ENCODE measurements at regions not wholly inside any gene's neighbourhood (a gene's known extent, or its start where the extent isn't known, plus 50 kb on each side); places are given as distances from the start of the nearest gene placed in this dataset.
A peak's percentile ranks its signal among the peaks of the same experiment; 100 is the strongest.

- no peak for DNase-seq (ENCODE audit: low read depth)
- H3K4me3 ChIP-seq (ENCODE audit: low read depth, low read length): no peak overlapping the region
- no peak for TF ChIP-seq CTCF (IDR thresholded peaks at IDR 0.05; ENCODE audit: insufficient read depth, low read depth, low read length)
Measured at GRCh38 chr6:113701552-113702254, 155.4 kb upstream of the MARCKS start.

GRCh38 chr6:113707194-113707593 lies 150.0 kb upstream of the MARCKS start:
- H3K4me3 ChIP-seq (ENCODE audit: low read depth, low read length): no peak overlapping the region
- TF ChIP-seq CTCF (IDR thresholded peaks at IDR 0.05; ENCODE audit: insufficient read depth, low read depth, low read length): no peak
- DNase-seq (ENCODE audit: low read depth): no peak

- no peak overlapping the region for H3K4me3 ChIP-seq (ENCODE audit: low read depth, low read length)
- no peak for DNase-seq (ENCODE audit: low read depth)
- TF ChIP-seq CTCF (IDR thresholded peaks at IDR 0.05; ENCODE audit: insufficient read depth, low read depth, low read length): no peak
Measured at GRCh38 chr6:113709936-113710509, 147.1 kb upstream of the MARCKS start.

- no peak for TF ChIP-seq CTCF (IDR thresholded peaks at IDR 0.05; ENCODE audit: insufficient read depth, low read depth, low read length)
- no peak overlapping the region for H3K4me3 ChIP-seq (ENCODE audit: low read depth, low read length)
- no peak for DNase-seq (ENCODE audit: low read depth)
Measured at GRCh38 chr6:113713665-113714064, 143.5 kb upstream of the MARCKS start.

- no peak for DNase-seq (ENCODE audit: low read depth)
- no peak for TF ChIP-seq CTCF (IDR thresholded peaks at IDR 0.05; ENCODE audit: insufficient read depth, low read depth, low read length)
- no peak overlapping the region for H3K4me3 ChIP-seq (ENCODE audit: low read depth, low read length)
Measured at GRCh38 chr6:113718588-113718987, 138.6 kb upstream of the MARCKS start.

- H3K4me3 ChIP-seq (ENCODE audit: low read depth, low read length): no peak overlapping the region
- DNase-seq (ENCODE audit: low read depth): peak; percentile 74
- TF ChIP-seq CTCF (IDR thresholded peaks at IDR 0.05; ENCODE audit: insufficient read depth, low read depth, low read length): no peak
Measured at GRCh38 chr6:113719064-113719463, 138.1 kb upstream of the MARCKS start.

Data from fibroblast of villous mesenchyme (primary cell).